ENCODE measurements at regions not wholly inside any gene's neighbourhood (a gene's known extent, or its start where the extent isn't known, plus 50 kb on each side); places are given as distances from the start of the nearest gene placed in this dataset.

DNA sequence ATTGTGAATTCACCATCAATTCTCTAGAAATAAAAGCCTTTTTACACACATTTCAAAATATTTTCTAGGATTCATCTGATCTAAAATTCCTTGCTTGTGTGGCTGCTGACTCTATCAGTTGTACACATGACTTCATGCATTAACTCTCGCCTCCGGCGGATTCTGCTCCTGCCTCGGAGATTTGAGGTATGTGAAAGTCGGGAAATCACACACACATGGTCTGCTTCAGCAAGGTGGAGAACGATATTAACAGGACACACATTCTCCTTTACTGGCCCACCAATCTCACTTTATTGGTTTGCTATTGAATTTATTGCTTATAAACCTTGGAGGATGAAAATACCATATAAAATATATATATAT, 855.7 kb downstream of the SLITRK5 start:
- no peak overlapping the region for H3K4me3 ChIP-seq (ENCODE audit: low read depth, low read length)
- no peaks in the 10 kb centered on the region for H3K9me3 ChIP-seq (ENCODE audit: control insufficient read depth, insufficient read depth, low read depth, low read length)
- ChIA-PET POLR2A (no interaction called here), CTCF (no interaction called here)
- TF ChIP-seq ZNF341 (tag by site-specific recombination; IDR thresholded peaks at IDR 0.05; ENCODE audit: low read depth), result no peak
- TF ChIP-seq, protein P1, sequence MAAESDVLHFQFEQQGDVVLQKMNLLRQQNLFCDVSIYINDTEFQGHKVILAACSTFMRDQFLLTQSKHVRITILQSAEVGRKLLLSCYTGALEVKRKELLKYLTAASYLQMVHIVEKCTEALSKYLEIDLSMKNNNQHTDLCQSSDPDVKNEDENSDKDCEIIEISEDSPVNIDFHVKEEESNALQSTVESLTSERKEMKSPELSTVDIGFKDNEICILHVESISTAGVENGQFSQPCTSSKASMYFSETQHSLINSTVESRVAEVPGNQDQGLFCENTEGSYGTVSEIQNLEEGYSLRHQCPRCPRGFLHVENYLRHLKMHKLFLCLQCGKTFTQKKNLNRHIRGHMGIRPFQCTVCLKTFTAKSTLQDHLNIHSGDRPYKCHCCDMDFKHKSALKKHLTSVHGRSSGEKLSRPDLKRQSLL (tag by site-specific recombination; IDR thresholded peaks at IDR 0.05), result no peak
- TF ChIP-seq, protein P2, sequence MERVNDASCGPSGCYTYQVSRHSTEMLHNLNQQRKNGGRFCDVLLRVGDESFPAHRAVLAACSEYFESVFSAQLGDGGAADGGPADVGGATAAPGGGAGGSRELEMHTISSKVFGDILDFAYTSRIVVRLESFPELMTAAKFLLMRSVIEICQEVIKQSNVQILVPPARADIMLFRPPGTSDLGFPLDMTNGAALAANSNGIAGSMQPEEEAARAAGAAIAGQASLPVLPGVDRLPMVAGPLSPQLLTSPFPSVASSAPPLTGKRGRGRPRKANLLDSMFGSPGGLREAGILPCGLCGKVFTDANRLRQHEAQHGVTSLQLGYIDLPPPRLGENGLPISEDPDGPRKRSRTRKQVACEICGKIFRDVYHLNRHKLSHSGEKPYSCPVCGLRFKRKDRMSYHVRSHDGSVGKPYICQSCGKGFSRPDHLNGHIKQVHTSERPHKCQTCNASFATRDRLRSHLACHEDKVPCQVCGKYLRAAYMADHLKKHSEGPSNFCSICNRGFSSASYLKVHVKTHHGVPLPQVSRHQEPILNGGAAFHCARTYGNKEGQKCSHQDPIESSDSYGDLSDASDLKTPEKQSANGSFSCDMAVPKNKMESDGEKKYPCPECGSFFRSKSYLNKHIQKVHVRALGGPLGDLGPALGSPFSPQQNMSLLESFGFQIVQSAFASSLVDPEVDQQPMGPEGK (tag by site-specific recombination; IDR thresholded peaks at IDR 0.05), result no peak
- TF ChIP-seq, protein P3, sequence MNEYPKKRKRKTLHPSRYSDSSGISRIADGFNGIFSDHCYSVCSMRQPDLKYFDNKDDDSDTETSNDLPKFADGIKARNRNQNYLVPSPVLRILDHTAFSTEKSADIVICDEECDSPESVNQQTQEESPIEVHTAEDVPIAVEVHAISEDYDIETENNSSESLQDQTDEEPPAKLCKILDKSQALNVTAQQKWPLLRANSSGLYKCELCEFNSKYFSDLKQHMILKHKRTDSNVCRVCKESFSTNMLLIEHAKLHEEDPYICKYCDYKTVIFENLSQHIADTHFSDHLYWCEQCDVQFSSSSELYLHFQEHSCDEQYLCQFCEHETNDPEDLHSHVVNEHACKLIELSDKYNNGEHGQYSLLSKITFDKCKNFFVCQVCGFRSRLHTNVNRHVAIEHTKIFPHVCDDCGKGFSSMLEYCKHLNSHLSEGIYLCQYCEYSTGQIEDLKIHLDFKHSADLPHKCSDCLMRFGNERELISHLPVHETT (tag by site-specific recombination; IDR thresholded peaks at IDR 0.05), result no peak
- TF ChIP-seq ZNF2 (tag by site-specific recombination; IDR thresholded peaks at IDR 0.05), result no peak
- no peak for TF ChIP-seq YY1 (tag by site-specific recombination; IDR thresholded peaks at IDR 0.05)
- TF ChIP-seq ZNF785 (tag by site-specific recombination; IDR thresholded peaks at IDR 0.05), result no peak
- no peak for TF ChIP-seq ZNF48 (tag by site-specific recombination; IDR thresholded peaks at IDR 0.05)
- H3K27ac ChIP-seq (ENCODE audit: extremely low read depth, low read depth, low read length), result no peak overlapping the region
- H3K4me1 ChIP-seq (ENCODE audit: control insufficient read depth, insufficient read depth, low read length), result no peaks in the 10 kb centered on the region
- H3K36me3 ChIP-seq (ENCODE audit: control insufficient read depth in 2 of 2, insufficient read depth in 1 of 2, low read length in 2 of 2), result no peaks in the 10 kb centered on the region

DNA sequence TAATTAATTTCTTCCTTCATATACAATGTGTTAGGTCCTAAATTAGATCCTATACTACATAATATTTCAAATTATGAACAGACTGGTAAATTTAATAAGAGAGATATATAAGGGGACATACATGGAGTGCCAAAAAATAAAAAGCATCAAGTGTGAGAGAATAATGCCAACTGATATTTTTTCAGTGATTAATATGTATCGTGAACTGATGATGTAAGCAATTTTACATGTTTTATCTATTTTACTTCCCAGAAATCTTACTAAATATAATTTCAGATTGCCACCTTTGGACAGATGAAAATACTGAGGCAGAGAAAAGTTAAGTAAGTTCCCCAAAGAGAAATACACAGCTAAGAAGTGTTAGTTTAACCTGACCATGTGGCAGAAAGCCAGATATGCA, 870.8 kb downstream of the SLITRK5 start:
- Histone ChIP-seq H3K4me3 (ENCODE audit: low read depth, low read length) (no peak overlapping the region), H3K36me3 (ENCODE audit: control insufficient read depth in 2 of 2, insufficient read depth in 1 of 2, low read length in 2 of 2) (no peaks in the 10 kb centered on the region), H3K27ac (ENCODE audit: extremely low read depth, low read depth, low read length) (no peak overlapping the region), H3K4me1 (ENCODE audit: control insufficient read depth, insufficient read depth, low read length) (no peaks in the 10 kb centered on the region), H3K9me3 (ENCODE audit: control insufficient read depth, insufficient read depth, low read depth, low read length) (no peaks in the 10 kb centered on the region)
- ChIA-PET POLR2A (no interaction called here), CTCF (no interaction called here)
- TF ChIP-seq SP3 (tag by site-specific recombination; IDR thresholded peaks at IDR 0.05) (no peak), RBAK (tag by site-specific recombination; IDR thresholded peaks at IDR 0.05) (no peak), ZNF416 (tag by site-specific recombination; IDR thresholded peaks at IDR 0.05) (no peak), GLI2 (tag by site-specific recombination; IDR thresholded peaks at IDR 0.05; ENCODE audit: borderline replicate concordance, low read depth) (no peak), ZNF23 (tag by site-specific recombination; IDR thresholded peaks at IDR 0.05; ENCODE audit: borderline replicate concordance) (no peak)

DNA sequence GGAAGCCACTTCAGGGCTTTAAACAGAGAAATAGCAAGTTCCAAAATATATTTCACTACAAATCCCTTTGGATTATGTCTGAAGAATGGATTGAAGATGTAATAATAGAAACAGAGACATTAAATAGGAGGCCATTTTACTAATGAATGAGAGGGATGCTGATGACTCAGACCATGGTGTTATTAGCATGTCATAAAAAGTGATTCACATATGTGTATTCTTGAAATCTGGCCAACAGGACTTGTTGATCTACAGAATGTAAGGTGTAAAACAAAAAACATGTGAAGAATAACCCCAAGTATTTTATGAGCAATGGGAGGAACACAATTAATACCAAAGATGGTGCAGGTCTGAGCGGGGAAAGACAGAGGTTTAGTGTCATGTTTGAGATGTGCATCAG, 873.7 kb downstream of the SLITRK5 start:
- ChIA-PET POLR2A (no interaction called here), CTCF (no interaction called here)
- Histone ChIP-seq H3K36me3 (ENCODE audit: control insufficient read depth in 2 of 2, insufficient read depth in 1 of 2, low read length in 2 of 2) (no peaks in the 10 kb centered on the region), H3K4me3 (ENCODE audit: low read depth, low read length) (no peak overlapping the region), H3K27ac (ENCODE audit: extremely low read depth, low read depth, low read length) (no peak overlapping the region), H3K9me3 (ENCODE audit: control insufficient read depth, insufficient read depth, low read depth, low read length) (no peaks in the 10 kb centered on the region), H3K4me1 (ENCODE audit: control insufficient read depth, insufficient read depth, low read length) (no peaks in the 10 kb centered on the region)
- TF ChIP-seq ZNF623 (tag by site-specific recombination; IDR thresholded peaks at IDR 0.05) (no peak), ZFHX2 (tag by site-specific recombination; conservative IDR thresholded peaks at IDR 0.05) (no peak), ZNF48 (tag by site-specific recombination; IDR thresholded peaks at IDR 0.05) (no peak), ZNF16 (tag by site-specific recombination; IDR thresholded peaks at IDR 0.05; ENCODE audit: low read depth) (no peak), HOXA7 (CRISPR knock-in tag; IDR thresholded peaks at IDR 0.05; ENCODE audit: borderline replicate concordance) (no peak), ZNF473 (tag by site-specific recombination; IDR thresholded peaks at IDR 0.05) (no peak), ZBTB48 (tag by site-specific recombination; IDR thresholded peaks at IDR 0.05) (no peak), SETDB1 (IDR thresholded peaks at IDR 0.05; ENCODE audit: insufficient read length, low read length) (no peak)
- TF ChIP-seq, protein P4, sequence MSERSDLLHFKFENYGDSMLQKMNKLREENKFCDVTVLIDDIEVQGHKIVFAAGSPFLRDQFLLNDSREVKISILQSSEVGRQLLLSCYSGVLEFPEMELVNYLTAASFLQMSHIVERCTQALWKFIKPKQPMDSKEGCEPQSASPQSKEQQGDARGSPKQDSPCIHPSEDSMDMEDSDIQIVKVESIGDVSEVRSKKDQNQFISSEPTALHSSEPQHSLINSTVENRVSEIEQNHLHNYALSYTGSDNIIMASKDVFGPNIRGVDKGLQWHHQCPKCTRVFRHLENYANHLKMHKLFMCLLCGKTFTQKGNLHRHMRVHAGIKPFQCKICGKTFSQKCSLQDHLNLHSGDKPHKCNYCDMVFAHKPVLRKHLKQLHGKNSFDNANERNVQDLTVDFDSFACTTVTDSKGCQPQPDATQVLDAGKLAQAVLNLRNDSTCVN (tag by site-specific recombination; optimal IDR thresholded peaks at IDR 0.05), result no peak
- TF ChIP-seq, protein P5, sequence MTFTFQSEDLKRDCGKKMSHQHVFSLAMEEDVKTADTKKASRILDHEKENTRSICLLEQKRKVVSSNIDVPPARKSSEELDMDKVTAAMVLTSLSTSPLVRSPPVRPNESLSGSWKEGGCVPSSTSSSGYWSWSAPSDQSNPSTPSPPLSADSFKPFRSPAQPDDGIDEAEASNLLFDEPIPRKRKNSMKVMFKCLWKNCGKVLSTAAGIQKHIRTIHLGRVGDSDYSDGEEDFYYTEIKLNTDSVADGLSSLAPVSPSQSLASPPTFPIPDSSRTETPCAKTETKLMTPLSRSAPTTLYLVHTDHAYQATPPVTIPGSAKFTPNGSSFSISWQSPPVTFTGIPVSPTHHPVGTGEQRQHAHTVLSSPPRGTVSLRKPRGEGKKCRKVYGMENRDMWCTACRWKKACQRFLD (tag by site-specific recombination; IDR thresholded peaks at IDR 0.05), result no peak
- TF ChIP-seq, protein P6, sequence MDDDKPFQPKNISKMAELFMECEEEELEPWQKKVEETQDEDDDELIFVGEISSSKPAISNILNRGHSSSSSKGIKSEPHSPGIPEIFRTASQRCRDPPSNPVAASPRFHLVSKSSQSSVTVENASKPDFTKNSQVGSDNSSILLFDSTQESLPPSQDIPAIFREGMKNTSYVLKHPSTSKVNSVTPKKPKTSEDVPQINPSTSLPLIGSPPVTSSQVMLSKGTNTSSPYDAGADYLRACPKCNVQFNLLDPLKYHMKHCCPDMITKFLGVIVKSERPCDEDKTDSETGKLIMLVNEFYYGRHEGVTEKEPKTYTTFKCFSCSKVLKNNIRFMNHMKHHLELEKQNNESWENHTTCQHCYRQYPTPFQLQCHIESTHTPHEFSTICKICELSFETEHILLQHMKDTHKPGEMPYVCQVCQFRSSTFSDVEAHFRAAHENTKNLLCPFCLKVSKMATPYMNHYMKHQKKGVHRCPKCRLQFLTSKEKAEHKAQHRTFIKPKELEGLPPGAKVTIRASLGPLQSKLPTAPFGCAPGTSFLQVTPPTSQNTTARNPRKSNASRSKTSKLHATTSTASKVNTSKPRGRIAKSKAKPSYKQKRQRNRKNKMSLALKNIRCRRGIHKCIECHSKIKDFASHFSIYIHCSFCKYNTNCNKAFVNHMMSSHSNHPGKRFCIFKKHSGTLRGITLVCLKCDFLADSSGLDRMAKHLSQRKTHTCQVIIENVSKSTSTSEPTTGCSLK (tag by site-specific recombination; IDR thresholded peaks at IDR 0.05), result no peak

Data from HEK293 (cell line).